Epidermal melanocyte (primary cell): ENCODE measurements at regions not wholly inside any gene's neighbourhood (a gene's known extent, or its start where the extent isn't known, plus 50 kb on each side); places are given as distances from the start of the nearest gene placed in this dataset.
"Not testable (repeated sequence)": the region's sequence is repeated elsewhere in the genome, so short reads cannot be mapped to it uniquely, and the experiment has no call there.

Experiments used
- DNase-seq: peaks from one replicate; pipeline ENCODE4 v3.0.0; 2011; ENCODE audit warnings: low spot score; ENCODE audit not compliant: insufficient read length

- DNase-seq = no peak
Measured at GRCh38 chr2:8502316-8502715, 179.5 kb upstream of the ID2 start.

GRCh38 chr2:8505311-8505920 lies 176.4 kb upstream of the ID2 start:
- DNase-seq = no peak

DNA sequence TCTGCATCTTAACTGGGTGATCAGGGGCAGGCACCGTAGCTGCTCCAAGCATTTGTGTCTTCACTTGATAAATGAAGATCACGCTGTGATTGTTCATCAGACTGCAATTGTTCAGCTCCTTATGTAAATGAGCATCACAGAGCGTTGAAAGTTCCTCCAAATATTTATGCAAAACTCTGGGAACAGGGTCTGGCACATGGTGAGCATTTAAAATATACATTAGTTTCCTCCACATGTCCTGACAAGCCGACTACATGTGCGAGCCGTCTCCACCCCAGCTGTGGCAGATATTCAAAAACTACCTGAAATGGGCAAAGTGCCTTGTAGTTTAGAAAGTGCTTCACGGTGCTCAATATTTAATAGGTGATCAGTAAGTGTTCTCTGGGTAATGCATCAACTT lies 175.1 kb upstream of the ID2 start:
- no peak for DNase-seq

DNA sequence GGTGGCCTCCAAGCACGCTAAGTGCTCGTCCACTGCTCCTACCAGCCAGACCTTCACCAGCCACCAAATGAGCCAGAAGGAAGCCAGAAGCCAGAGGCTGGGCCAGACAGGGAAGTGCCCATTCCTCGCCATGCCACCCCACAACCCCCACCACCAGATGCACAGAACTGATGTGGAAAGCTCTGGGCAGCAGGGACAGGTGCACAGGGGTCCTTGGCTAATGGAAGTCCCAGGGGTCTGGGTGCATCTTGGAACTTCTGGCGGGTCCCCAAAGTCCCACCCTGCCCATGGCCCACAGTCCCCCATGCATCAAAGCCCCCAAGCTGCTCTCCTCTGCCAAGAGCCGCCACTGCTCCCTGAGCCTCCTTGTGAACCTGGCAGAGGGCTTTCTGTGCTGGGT lies 173.1 kb upstream of the ID2 start:
- no peak for DNase-seq

DNA sequence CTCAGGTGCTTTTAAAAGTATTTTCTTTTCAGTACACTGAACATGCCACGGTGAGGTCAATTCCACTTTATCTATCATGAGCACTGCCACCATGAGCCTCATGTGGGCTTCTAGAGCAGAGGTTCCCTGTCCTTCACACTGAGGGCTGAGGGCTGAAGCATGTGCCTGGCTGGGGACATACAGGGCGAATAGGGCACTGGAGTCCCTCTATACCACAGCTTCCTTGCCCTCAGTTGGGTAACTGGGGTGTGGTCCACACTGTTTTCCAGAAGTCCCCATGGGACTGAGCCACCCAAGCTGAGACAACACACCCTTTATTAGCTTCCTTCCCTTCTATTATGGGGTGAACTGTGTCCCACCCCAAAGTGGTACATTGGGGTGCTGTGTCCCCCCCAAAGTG lies 172.2 kb upstream of the ID2 start:
- no peak for DNase-seq

- not testable (repeated sequence) for DNase-seq
Measured at GRCh38 chr2:8510055-8510454, 171.8 kb upstream of the ID2 start.

DNA sequence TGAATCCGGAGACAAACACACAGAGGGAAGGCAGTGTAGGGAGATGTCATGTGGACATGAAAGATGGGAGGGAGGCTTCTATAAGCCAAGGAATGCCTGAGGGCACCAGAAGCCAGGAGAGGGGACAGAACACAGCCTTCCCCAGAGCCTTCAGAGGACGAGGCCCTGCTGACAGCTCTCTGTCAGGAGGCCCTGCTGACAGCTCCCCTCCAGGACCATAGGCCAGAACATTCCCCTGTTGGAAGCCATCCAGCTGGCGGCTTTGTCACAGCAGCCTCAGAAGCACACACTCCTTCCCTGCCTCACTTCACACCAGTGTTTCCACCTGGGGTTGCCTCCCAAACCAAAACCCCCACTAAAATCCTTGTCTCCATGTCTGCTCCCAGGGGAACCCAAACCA lies 171.3 kb upstream of the ID2 start:
- DNase-seq = no peak

GRCh38 chr2:8511868-8512612 lies 169.8 kb upstream of the ID2 start:
- no peak for DNase-seq

GRCh38 chr2:8513601-8514273 lies 168.1 kb upstream of the ID2 start:
- DNase-seq = no peak

- no peak for DNase-seq
Measured at GRCh38 chr2:8514274-8514662, 167.6 kb upstream of the ID2 start.

- DNase-seq = no peak
Measured at GRCh38 chr2:8514796-8515758, 166.8 kb upstream of the ID2 start.

DNA sequence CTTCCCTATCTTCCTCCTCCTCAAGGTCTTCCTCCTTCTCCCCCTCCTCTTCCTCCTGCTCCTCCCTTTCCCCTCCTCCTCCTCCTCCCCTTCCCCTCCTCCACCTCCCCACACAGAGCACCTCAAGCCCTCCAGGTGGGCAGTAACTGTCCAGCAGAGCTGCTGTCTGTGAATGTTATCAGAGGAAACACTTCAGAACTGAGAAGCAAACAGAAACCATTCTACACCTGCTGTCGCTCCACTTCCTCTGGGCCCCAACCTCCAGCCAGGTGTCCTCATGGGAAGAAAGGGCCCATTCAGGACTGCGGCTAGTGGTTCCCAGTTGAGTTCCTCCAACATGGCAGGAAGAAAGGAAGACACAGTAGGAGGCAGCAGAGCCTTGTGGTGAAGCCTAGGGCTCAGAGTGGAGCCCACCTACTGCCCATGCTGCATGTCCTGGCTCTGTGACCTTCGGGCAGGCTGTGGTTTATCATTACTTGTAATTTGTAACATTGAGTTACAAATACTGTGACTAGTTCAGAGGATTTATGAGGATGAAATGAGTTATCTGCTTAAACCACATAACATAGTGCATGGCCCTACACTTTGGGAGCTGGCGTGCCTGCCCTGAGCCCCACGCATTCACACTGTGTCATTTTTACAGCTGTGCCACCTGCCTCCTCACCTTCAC lies 165.9 kb upstream of the ID2 start:
- DNase-seq = no peak

DNA sequence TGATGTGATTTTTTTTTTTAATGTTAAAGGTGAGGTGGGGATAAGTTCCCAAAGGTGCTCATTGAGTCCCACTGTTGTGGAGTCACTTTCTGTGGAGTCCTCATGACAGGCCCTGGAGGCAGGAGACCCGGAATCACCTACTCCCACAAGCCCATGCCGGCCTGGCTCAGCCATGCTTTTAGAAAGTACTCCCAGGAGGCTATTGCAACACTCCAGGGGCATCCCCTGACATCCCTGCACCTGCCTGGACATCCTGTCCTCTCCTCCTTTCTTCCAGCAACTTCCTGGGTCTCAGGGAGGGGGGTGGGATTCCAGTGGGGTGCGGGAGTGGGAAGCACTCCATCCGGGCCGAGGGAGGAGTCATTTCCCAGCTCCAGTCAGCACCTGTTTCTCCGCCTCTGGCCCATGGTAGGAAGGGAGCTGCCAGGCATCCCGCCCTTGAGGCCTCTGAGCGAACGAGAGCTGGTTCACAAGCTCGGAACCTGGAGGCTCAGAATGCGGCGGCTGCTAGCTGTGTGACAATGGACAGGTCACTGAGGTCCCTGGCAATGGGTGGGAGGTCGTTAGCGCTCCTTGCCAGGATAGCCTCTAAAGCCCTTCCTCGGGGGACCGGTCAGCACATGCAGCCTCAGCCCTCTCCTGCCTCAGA lies 163.9 kb upstream of the ID2 start:
- DNase-seq = no peak

GRCh38 chr2:8518979-8519668 lies 162.7 kb upstream of the ID2 start:
- DNase-seq = no peak

- DNase-seq = no peak
Measured at GRCh38 chr2:8520791-8521344, 161.0 kb upstream of the ID2 start.

GRCh38 chr2:8522687-8523086 lies 159.2 kb upstream of the ID2 start:
- DNase-seq = no peak

DNA sequence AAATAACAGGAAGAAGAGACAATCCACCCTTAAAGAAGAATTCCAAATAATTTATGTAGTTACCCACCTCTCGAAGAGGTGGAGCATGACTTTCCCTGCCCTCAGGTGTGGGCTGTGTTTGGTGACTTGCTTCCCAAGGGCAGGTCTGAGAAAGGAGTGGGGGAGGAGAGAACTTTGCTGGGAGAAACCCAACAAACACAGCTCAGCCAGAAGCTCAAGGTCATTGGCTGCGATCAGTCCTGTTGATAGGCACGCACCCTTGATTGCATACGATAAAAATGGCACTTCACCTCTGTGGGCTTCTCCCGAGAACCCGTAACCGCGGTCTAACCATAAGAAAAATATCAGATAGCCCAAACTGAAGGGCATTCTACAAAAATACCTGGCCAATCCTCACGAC lies 157.5 kb upstream of the ID2 start:
- DNase-seq = no peak

- DNase-seq = no peak
Measured at GRCh38 chr2:8524823-8525222, 157.0 kb upstream of the ID2 start.

- DNase-seq = no peak
Measured at GRCh38 chr2:8525236-8525581, 156.6 kb upstream of the ID2 start.
